ENCODE measurements at regions not wholly inside any gene's neighbourhood (a gene's known extent, or its start where the extent isn't known, plus 50 kb on each side); places are given as distances from the start of the nearest gene placed in this dataset.

- TF ChIP-seq CTCF (IDR thresholded peaks at IDR 0.05; ENCODE audit: insufficient read depth, low read length, missing control alignments) = no peak
- no peak overlapping the region for H3K4me3 ChIP-seq (ENCODE audit: low read depth, low read length)
- ChIA-PET POLR2A (no interaction called here), CTCF (no interaction called here)
- DNase-seq (ENCODE audit: low read depth, low spot score) = no peak
Observed at GRCh38 chr10:130412317-130412716, 276.1 kb downstream of the GLRX3 start.

DNA sequence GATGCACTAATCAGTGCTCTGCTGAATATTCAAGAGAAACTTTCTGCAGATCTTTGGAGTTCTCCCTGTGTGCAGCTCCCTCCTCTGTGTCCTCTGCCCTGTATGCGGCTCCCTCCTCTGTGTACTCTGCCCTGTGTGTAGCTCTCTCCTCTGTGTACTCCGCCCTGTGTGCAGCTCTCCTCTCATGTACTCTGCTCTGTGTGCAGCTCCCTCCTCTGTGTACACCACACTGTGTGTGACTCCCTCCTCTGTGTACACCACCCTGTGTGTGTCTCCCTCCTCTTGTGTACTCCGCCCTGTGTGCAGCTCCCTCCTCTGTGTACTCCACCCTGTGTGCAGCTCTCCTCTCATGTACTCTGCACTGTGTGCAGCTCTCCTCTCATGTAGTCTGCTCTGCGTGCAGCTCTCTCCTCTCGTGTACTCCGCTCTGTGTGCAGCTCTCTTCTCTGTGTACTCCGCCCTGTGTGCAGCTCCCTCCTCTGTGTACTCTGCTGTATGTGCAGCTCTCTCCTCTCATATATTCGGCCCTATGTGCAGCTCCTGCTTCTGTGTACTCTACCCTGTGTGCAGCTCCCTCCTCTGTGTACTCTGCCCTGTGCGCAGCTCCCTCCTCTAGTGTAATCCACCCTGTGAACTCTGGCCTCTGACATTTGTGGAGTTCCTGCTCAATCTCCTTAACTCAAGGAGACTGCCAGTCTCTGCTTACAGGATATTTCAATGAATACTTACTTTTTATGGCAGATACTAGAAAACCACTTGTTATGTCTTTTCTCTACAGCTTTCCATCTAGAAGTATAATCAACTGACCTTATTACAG is 280.4 kb downstream of the GLRX3 start:
- no peak for TF ChIP-seq CTCF (IDR thresholded peaks at IDR 0.05; ENCODE audit: insufficient read depth, low read length, missing control alignments)
- CTCF ChIA-PET = no interaction called here
- POLR2A ChIA-PET = no interaction called here
- no peak for DNase-seq (ENCODE audit: low read depth, low spot score)
- no peak overlapping the region for H3K4me3 ChIP-seq (ENCODE audit: low read depth, low read length)

DNA sequence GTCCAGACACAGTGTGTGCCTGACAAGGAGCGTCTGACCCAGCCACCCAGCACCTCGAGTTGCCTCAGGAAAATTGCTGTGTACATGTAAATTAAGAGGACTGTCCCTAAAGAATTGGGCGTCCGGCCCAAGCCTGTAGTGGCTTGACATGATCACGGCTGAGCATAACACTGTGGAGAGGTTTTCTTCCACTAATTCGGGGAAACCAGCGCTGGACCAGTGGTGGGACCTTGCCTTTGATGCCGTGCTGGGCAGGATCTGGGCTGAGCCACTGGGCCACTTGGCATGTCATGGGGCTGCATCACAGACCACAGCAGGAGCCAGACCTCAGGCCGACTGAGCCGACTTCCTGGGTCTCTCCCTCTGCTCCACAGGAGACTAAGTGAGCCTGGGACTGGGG is 282.5 kb downstream of the GLRX3 start:
- ChIA-PET POLR2A (no interaction called here), CTCF (no interaction called here)
- H3K4me3 ChIP-seq (ENCODE audit: low read depth, low read length) = no peak overlapping the region
- no peak for DNase-seq (ENCODE audit: low read depth, low spot score)
- no peak for TF ChIP-seq CTCF (IDR thresholded peaks at IDR 0.05; ENCODE audit: insufficient read depth, low read length, missing control alignments)

- TF ChIP-seq CTCF (IDR thresholded peaks at IDR 0.05; ENCODE audit: insufficient read depth, low read length, missing control alignments) = no peak
- ChIA-PET CTCF (no interaction called here), POLR2A (no interaction called here)
- no peak overlapping the region for H3K4me3 ChIP-seq (ENCODE audit: low read depth, low read length)
- DNase-seq (ENCODE audit: low read depth, low spot score) = no peak
Observed at GRCh38 chr10:130421909-130422308, 285.7 kb downstream of the GLRX3 start.

DNA sequence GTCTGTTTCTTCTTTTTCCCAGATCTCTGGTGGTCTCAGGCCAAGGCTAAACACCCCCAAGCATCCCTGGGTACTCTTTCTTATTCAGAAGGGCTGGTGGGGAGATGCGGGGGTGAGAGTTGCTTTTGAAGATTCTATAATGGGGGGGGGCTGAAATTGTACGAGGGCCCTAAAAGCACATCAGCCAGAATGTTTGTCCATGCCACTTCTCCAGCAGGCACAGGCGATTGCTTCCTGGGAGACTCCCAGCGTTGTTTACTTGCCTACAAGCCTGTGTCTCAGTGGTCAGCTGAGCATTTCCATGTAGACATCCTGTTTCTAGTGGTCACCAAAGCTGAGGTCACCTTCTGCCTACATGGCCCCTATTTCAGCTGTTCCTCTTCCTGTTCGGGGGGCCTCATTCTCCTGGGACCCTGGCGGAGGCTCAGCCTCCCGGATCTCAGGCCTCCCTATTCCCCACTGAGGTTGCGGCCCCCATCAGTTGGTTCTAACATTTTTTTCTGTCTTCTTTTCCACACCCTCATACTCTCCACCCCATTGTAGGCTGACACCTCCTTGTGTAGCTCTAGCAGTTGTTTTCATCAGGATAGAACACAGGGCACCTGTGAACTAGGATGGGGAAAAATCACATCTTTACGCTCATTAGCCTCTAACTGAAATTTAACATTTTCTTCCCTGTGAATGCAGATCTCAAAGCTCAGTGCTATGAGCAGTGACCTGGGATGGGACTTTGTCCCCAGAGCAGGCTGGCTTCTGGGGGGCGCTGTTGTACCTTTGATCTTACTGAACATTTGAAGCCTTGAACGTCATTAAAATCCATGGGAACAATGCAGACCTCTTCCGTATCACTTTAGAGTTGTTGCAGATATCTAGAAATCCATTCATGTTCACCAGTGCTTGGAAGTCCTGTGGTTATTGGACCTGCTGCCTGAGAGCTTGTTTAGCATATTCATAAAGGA is 286.5 kb downstream of the GLRX3 start:
- CTCF ChIA-PET = no interaction called here
- no peak for TF ChIP-seq CTCF (IDR thresholded peaks at IDR 0.05; ENCODE audit: insufficient read depth, low read length, missing control alignments)
- H3K4me3 ChIP-seq (ENCODE audit: low read depth, low read length) = no peak overlapping the region
- POLR2A ChIA-PET = no interaction called here
- DNase-seq (ENCODE audit: low read depth, low spot score) = no peak
